BJ (cell line): ENCODE measurements at regions not wholly inside any gene's neighbourhood (a gene's known extent, or its start where the extent isn't known, plus 50 kb on each side); places are given as distances from the start of the nearest gene placed in this dataset.

Source experiments
- CTCF ChIA-PET: fragments of 350-600 bp; formaldehyde crosslinking; extraction: SDS; loops from one replicate; lab custom pipeline; 2021; ENCODE audit warnings: antibody characterized with exemption, inconsistent platforms; lab: Yijun Ruan, JAX
- POLR2A ChIA-PET: fragments of 300-600 bp; sonication (Branson Sonifier 250); formaldehyde crosslinking; extraction: SDS; loops from one replicate; lab custom pipeline; 2021; ENCODE audit warnings: antibody characterized with exemption; lab: Charles Lee
- DNase-seq: peaks from one replicate; pipeline ENCODE4 v3.0.0-alpha.2; 2011; ENCODE audit warnings: low read depth
- H3K27me3 ChIP-seq: 2 replicates; pipeline ENCODE4 v1.6.0; 2011; ENCODE audit warnings: low read length; ENCODE audit not compliant: control insufficient read depth, insufficient read depth
- H3K36me3 ChIP-seq: 2 replicates; pipeline ENCODE4 v1.5.1; 2011; ENCODE audit warnings: low read length; ENCODE audit not compliant: control insufficient read depth, insufficient read depth
- H3K4me3 ChIP-seq: 2 replicates; pipeline ENCODE4 v1.5.1; 2011; ENCODE audit warnings: low read depth, mild to moderate bottlenecking, control low read depth, low read length
- CTCF ChIP-seq: IDR thresholded peaks from 2 replicates; pipeline ENCODE4 v1.5.1; 2011; ENCODE audit warnings: low read depth, mild to moderate bottlenecking, control low read depth, inconsistent platforms, low read length, moderate library complexity; ENCODE audit not compliant: insufficient read depth

DNA sequence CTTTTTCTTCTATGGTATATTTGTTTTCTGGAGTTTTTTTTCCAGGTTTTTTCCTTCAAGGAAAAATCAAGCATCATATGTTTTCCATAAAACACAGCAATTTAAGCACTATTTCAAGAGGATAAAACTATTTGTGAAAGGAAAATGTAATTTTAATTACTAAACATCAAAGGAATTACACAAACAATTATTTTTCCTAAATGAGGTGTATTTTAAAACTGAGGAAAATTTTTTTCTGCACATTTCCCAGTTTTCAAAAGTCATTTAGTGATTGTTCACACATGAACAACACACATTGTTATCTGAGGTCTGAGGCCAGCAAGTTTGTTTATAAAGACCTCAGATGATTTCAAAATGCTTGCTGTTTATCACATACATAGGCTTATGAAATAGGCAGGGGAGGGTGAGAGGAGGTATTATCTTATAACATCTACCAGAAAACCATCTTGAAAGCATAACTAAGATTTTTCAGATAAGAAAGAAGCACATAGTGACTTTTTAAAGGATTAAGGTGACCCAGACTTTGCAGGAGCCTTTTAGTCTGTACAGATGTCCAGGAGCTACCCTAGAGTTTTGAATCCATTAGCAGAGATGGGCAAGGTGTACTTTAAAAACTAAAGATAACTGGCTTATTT is 381.6 kb downstream of the GJA1 start:
- POLR2A ChIA-PET = interaction anchor here (0.7 kb wide), 1 partner anchor 43 kb away, joined by 5 read pairs; no protein-coding TSS in a partner anchor
- no peaks in the 10 kb centered on the region for H3K27me3 ChIP-seq
- H3K36me3 ChIP-seq = no peaks in the 10 kb centered on the region
- no peak for TF ChIP-seq CTCF
- no peak overlapping the region for H3K4me3 ChIP-seq
- DNase-seq = no peak
- CTCF ChIA-PET = interaction anchor here (0.7 kb wide), 1 partner anchor 291 kb away, joined by 3 read pairs; no protein-coding TSS in a partner anchor

DNA sequence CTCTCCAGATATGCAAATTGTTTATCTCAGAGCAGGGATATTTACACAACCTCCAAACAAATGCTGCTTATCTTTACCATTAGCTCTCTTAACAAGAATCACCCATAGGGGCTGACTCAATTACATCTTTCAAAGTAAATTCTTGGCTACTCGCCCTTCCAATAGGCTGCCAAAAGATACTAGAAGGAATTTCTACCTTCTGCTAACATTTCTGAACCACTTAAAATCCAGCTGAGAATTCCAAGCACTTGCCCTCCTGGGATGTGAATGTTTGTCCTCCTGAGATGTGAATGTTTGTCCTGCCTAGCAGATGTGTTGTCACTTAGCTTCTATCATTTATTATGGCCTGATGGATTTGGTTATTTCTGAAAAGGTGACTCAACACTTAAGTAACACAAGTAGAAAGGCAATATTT is 388.0 kb downstream of the GJA1 start:
- no peaks in the 10 kb centered on the region for H3K27me3 ChIP-seq
- CTCF ChIA-PET = interaction anchor here (1.2 kb wide), 1 partner anchor 12 kb away, joined by 4 read pairs; no protein-coding TSS in a partner anchor
- H3K4me3 ChIP-seq = no peak overlapping the region
- no peaks in the 10 kb centered on the region for H3K36me3 ChIP-seq
- DNase-seq = peak; percentile 55
- POLR2A ChIA-PET = no interaction called here
- no peak for TF ChIP-seq CTCF

- H3K27me3 ChIP-seq = no peaks in the 10 kb centered on the region
- H3K36me3 ChIP-seq = no peaks in the 10 kb centered on the region
- POLR2A ChIA-PET = no interaction called here
- H3K4me3 ChIP-seq = no peak overlapping the region
- DNase-seq = peak; percentile 56
- no peak for TF ChIP-seq CTCF
- CTCF ChIA-PET = interaction anchor here (1.0 kb wide), 1 partner anchor 16 kb away, joined by 4 read pairs; no protein-coding TSS in a partner anchor
Measured at GRCh38 chr6:121826156-121826810, 390.8 kb downstream of the GJA1 start.

DNA sequence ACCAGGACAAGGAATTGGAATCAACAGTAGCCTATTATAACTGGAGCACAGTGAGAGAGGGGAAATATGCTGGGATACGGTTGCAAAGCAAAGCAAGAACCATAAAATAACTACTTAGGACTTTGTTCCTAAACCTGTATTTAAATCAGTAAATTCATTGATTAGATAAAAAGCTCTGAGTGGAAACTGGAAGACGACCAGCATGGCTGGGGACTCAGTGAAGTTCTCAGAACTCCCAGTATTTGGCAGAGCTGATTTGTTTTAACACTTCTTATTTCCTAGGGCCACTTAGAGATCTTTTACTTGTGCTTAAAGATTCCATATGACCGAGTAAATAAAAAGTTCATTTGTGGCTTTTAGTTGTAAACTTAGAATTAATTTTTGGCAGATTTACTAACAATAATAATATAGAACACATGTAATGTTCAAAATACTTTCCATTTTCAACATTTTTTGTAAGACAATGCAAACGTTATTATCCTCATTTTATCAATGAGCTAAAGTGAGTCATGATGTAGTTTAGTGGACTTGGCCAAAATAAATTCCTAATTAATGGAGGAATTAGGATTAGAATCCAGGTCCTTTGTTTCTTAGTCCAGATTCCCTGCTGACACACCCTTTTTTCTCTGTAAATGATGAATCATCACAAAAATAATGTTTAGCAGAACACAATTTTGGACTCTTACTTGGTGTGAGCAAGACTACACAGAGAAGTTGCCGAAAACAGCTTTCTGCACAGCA is 392.9 kb downstream of the GJA1 start:
- DNase-seq = no peak
- H3K36me3 ChIP-seq = no peaks in the 10 kb centered on the region
- ChIA-PET POLR2A (no interaction called here), CTCF (no interaction called here)
- H3K27me3 ChIP-seq = no peaks in the 10 kb centered on the region
- H3K4me3 ChIP-seq = no peak overlapping the region
- TF ChIP-seq CTCF = no peak

GRCh38 chr6:121830736-121831135 is 395.3 kb downstream of the GJA1 start:
- no peak for TF ChIP-seq CTCF
- Histone ChIP-seq H3K4me3 (no peak overlapping the region), H3K36me3 (no peaks in the 10 kb centered on the region), H3K27me3 (no peaks in the 10 kb centered on the region)
- POLR2A ChIA-PET = no interaction called here
- CTCF ChIA-PET = interaction anchor here (2.0 kb wide), 1 partner anchor 19 kb away, joined by 7 read pairs; no protein-coding TSS in a partner anchor
- DNase-seq = no peak
